Activated CD4-positive, alpha-beta T cell treated with anti-CD3 and anti-CD28 coated beads for 36 hours (primary cell): ENCODE measurements at regions not wholly inside any gene's neighbourhood (a gene's known extent, or its start where the extent isn't known, plus 50 kb on each side); places are given as distances from the start of the nearest gene placed in this dataset.

Experiments
- ATAC-seq: fragments of 200-7000 bp; cut with Tn5 transposase; one replicate; pipeline ENCODE4 v1.10.0; 2021; ENCODE audit warnings: mild to moderate bottlenecking, moderate library complexity
- CTCF ChIA-PET: fragments of 350-600 bp; sonication (Branson Sonifier 250); formaldehyde crosslinking; loops from one replicate; lab custom pipeline; 2021; ENCODE audit warnings: antibody characterized with exemption; lab: Charles Lee
- POLR2A ChIA-PET: fragments of 350-600 bp; sonication (Branson Sonifier 250); formaldehyde crosslinking; loops from one replicate; lab custom pipeline; 2021; ENCODE audit warnings: antibody characterized with exemption, inconsistent platforms; lab: Charles Lee
- DNase-seq: peaks from one replicate; pipeline ENCODE4 v3.0.0-alpha.2; 2020
- H3K27ac Mint-ChIP-seq: one replicate; pipeline ENCODE4 v1.8.0; 2021; ENCODE audit warnings: mixed read lengths
- H3K27me3 Mint-ChIP-seq: one replicate; pipeline ENCODE4 v1.8.0; 2021; ENCODE audit warnings: mixed read lengths
- H3K36me3 Mint-ChIP-seq: one replicate; pipeline ENCODE4 v1.8.0; 2021; ENCODE audit warnings: low read depth, mixed read lengths
- H3K4me1 Mint-ChIP-seq: one replicate; pipeline ENCODE4 v1.8.0; 2021; ENCODE audit warnings: mixed read lengths
- H3K4me3 Mint-ChIP-seq: one replicate; pipeline ENCODE4 v1.8.0; 2021; ENCODE audit warnings: mild to moderate bottlenecking, moderate library complexity, mixed read lengths
- H3K9me3 Mint-ChIP-seq: one replicate; pipeline ENCODE4 v1.8.0; 2021; ENCODE audit warnings: low read depth, mixed read lengths
- intact Hi-C, 2 experiments: fragments of 100-400 bp; cut with DNase I in 1 of 2; cut with micrococcal nuclease in 1 of 2; formaldehyde crosslinking; loops; one replicate each; pipeline versions ENCODE4 v1.14.2 to v1.15.1; 2022 to 2024; cut with DNase I, micrococcal nuclease

DNA sequence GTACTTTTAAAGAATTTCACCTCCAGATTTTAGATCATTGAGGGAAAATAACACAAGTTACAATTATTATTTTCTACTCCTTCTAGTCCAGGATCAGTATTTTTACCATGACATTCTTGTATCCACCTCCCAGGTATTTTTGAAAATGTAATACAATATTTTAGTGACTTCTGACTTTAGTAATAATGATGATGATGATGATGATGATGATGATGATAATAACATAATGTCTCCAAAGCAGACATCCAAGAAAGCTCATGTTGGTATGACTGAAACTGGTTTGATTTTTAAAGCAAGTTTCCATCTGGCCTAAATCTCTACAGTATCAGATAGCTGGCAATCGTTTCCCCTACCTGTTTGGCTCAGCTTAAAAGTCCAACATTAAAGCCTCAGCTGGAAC is 140.0 kb upstream of the GULP1 start:
- H3K27ac Mint-ChIP-seq = no peak overlapping the region
- H3K9me3 Mint-ChIP-seq = no peaks in the 10 kb centered on the region
- POLR2A ChIA-PET = no interaction called here

DNA sequence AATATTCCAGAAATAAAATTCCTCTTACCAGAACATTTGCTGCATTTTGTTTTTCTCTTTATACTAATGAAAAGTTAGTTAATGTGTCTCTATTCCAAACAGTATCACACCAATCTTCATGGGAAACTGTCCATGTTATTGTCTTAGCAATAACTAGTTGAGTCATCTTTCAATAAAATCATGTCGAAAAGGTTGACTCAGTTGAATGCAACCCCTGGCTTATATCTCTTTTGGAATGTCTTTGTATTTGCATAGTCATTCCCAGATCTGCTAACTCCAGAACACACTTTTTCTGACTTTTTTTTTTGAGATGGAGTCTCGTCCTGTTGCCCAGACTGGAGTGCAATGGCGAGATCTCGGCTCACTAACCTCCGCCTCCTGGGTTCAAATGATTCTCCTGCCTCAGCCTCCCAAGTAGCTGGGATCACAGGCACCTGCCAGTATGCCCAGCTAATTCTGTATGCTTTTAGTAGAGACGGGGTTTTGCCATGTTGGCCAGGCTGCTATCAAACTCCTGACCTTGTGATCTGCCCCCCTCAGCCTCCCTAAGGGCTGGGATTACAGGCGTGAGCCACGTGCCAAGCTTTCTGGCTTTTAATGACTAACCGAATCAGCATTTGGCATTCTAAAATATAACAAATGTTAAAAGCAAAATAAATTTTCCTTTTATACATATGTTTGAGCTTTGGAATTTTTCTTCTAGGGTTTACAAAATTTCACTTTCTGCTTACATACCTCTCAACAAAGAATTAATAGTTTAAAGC is 133.2 kb upstream of the GULP1 start:
- ChIA-PET POLR2A (no interaction called here), CTCF (interaction anchor here (0.6 kb wide), 1 partner anchor 422 kb away, joined by 3 read pairs; no protein-coding TSS in a partner anchor)
- Mint-ChIP-seq H3K27ac (no peak overlapping the region), H3K4me3 (no peak overlapping the region), H3K36me3 (no peaks in the 10 kb centered on the region), H3K4me1 (no peaks in the 10 kb centered on the region), H3K27me3 (no peaks in the 10 kb centered on the region), H3K9me3 (no peaks in the 10 kb centered on the region)
- ATAC-seq (no peak), DNase-seq (no peak)
- intact Hi-C loops = no loop called here

More for the DNA sequence above, 140.0 kb upstream of the GULP1 start:
- no peak overlapping the region for H3K4me3 Mint-ChIP-seq
- ATAC-seq (no peak), DNase-seq (no peak)
- intact Hi-C loops = no loop called here
- CTCF ChIA-PET = interaction anchor here (0.6 to 1.3 kb wide), 3 partner anchors 10 to 62 kb away, joined by 3 read pairs; no protein-coding TSS in a partner anchor
- H3K4me1 Mint-ChIP-seq = no peaks in the 10 kb centered on the region
- H3K36me3 Mint-ChIP-seq = no peaks in the 10 kb centered on the region
- H3K27me3 Mint-ChIP-seq = no peaks in the 10 kb centered on the region

DNA sequence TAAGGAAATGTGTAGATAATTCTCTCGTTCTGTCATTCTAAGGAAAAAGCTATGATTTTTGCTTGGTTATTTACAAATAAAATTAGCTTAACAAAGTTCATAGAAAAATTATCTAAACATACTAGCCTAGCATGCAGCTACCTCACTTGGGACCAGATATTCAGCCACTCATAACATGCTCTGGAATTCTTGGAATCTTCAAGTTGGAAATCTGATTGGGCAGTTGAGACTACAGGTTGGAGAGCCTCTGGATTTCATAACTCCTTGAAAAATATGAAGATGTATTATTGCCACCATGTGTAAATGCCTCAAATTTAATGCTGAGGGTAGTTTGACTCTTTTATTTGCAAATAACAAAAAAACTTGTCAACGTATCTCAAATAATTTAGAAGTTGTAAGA is 132.2 kb upstream of the GULP1 start:
- Mint-ChIP-seq H3K4me3 (no peak overlapping the region), H3K4me1 (no peaks in the 10 kb centered on the region), H3K36me3 (no peaks in the 10 kb centered on the region)

DNA sequence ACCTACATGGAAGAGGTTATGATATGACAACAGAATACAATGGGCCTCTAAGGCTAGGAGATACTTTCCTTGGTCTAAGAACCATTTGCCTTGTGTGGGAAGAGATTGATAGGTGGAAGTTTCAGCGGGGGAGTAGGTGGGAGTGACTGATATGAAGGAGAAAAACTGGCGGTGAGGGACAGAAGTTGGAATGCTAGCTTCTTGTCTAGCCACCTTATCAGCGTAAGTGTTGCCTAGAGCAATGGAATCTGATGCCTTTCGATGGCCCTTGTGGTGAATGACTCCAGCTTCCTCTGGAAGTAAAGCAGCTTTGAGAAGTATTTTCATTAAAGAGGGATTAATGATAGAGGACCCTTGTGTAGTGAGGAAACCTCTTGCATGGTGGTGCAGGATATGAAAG is 121.3 kb upstream of the GULP1 start:
- H3K4me3 Mint-ChIP-seq = no peak overlapping the region
- no peaks in the 10 kb centered on the region for H3K36me3 Mint-ChIP-seq
- POLR2A ChIA-PET = no interaction called here
- CTCF ChIA-PET = no interaction called here
- no peak for DNase-seq
- intact Hi-C loops = no loop called here
- ATAC-seq = no peak
- peaks cover 2% of the 10 kb centered on the region for H3K9me3 Mint-ChIP-seq
- H3K4me1 Mint-ChIP-seq = no peaks in the 10 kb centered on the region
- no peaks in the 10 kb centered on the region for H3K27me3 Mint-ChIP-seq
- no peak overlapping the region for H3K27ac Mint-ChIP-seq

More for the DNA sequence above, 132.2 kb upstream of the GULP1 start:
- no peaks in the 10 kb centered on the region for H3K27me3 Mint-ChIP-seq
- CTCF ChIA-PET = no interaction called here
- DNase-seq = no peak
- no peak for ATAC-seq
- POLR2A ChIA-PET = no interaction called here
- no peak overlapping the region for H3K27ac Mint-ChIP-seq
- H3K9me3 Mint-ChIP-seq = no peaks in the 10 kb centered on the region
- intact Hi-C loops = no loop called here

DNA sequence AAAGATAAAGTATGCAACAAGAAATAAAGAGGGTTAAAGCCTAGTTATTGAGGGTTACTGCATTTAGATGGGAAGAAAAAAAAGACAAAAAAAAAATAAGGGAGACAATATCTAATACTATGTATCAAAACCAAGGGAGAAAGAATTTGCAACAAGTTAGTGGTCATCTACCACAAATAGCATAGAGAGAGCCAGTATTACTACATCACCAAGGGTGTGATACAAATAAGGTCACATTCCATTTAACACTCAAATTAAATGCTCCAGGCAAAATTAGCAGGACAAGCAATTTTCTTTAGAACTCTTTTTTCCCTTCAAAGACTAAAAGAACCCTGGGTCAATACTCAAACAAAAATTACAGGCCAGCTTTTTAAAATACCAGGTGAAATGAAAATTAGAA is 115.1 kb upstream of the GULP1 start:
- DNase-seq (no peak), ATAC-seq (no peak)
- no peaks in the 10 kb centered on the region for H3K27me3 Mint-ChIP-seq
- no peak overlapping the region for H3K27ac Mint-ChIP-seq
- no peaks in the 10 kb centered on the region for H3K36me3 Mint-ChIP-seq
- ChIA-PET CTCF (no interaction called here), POLR2A (no interaction called here)
- H3K4me1 Mint-ChIP-seq = peaks cover 4% of the 10 kb centered on the region
- no peaks in the 10 kb centered on the region for H3K9me3 Mint-ChIP-seq
- intact Hi-C loops = no loop called here
- H3K4me3 Mint-ChIP-seq = no peak overlapping the region

DNA sequence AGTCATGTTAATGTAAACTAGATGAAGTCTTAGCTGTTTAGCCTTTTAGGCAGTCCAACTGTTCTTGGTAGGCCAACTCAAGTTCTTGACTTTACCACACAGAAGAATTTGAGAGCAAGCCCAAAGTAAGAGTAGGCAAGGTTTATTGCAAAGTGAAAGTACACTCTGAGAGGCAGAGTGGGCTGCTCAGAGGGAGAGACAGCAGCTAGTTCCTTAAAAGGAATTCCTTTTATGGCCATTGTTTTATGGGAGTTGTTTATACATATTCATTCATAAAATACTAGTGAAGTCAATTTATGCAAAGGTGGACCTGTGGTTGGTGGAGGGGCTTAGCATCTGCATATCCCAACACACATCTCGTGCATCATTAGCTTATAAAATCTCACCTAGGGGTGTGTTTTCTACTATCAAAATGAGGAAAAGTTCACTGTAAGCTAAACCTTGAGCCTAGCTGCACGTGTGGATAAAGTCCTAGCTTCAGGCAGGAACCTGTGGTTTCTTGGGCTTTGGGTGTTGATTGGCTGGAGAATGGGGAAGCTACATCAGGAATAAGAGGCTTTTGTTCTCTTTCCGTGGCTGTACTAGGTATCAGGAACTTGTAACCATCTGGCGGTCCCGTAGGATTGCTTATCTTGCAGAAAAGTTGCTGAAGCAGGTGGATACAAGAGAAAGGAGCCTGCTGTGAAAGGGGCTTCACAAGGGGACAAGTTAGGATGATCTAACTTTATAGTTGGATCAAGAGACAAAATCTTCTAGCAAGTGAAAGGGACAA is 110.4 kb upstream of the GULP1 start:
- ChIA-PET CTCF (no interaction called here), POLR2A (no interaction called here)
- intact Hi-C loops = no loop called here
- peaks cover 4% of the 10 kb centered on the region for H3K4me1 Mint-ChIP-seq
- ATAC-seq = no peak
- H3K27me3 Mint-ChIP-seq = peaks cover 2% of the 10 kb centered on the region
- no peak overlapping the region for H3K27ac Mint-ChIP-seq
- H3K4me3 Mint-ChIP-seq = no peak overlapping the region
- H3K9me3 Mint-ChIP-seq = no peaks in the 10 kb centered on the region
- H3K36me3 Mint-ChIP-seq = no peaks in the 10 kb centered on the region
- no peak for DNase-seq

DNA sequence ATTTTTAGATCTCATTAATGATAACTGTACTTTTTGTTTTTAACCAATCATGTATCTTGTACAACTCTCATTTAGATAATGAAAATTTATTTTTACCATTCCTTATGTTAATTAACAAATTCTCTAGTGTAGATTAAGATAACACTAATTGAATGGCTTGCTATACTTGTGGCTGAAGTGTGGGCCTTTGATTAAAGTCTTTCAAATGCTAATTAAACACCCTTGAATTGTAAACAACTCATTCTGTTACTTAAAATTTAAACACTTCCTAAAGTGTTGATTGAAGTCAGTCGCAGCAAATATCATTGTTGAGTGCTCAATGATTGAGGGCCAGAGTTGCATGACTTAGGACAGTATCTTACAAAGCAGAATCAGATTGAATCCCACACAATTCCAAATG is 109.8 kb upstream of the GULP1 start:
- H3K27ac Mint-ChIP-seq = no peak overlapping the region
- peaks cover 4% of the 10 kb centered on the region for H3K4me1 Mint-ChIP-seq
- no peak for DNase-seq
- peaks cover 2% of the 10 kb centered on the region for H3K27me3 Mint-ChIP-seq
- H3K36me3 Mint-ChIP-seq = no peaks in the 10 kb centered on the region
- H3K4me3 Mint-ChIP-seq = no peak overlapping the region
- no peak for ATAC-seq
- no peaks in the 10 kb centered on the region for H3K9me3 Mint-ChIP-seq
- ChIA-PET POLR2A (no interaction called here), CTCF (interaction anchor here (0.5 kb wide), 1 partner anchor 286 kb away, joined by 3 read pairs; no protein-coding TSS in a partner anchor)
- intact Hi-C loops = no loop called here

DNA sequence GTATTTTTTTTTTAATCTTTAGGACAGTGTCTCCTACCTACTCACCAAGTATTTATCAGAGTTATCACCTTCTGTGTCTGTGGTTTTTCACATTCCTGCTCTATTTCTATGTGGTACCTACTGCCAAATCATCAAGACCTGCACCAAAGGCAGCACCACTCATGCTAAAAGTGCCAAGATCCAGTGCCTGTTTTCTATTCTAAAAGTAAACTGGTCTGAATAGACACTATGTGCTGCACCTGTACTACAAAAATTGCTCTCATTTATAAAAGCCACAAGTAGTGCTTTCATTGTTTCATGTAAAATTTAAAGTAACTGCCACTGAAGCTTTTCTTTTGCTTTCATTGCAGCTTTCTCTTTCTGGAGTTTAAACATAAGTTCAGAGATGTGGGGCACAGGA is 103.9 kb upstream of the GULP1 start:
- Mint-ChIP-seq H3K9me3 (no peaks in the 10 kb centered on the region), H3K27me3 (peaks cover 3% of the 10 kb centered on the region), H3K4me3 (no peak overlapping the region), H3K27ac (no peak overlapping the region), H3K36me3 (no peaks in the 10 kb centered on the region), H3K4me1 (no peaks in the 10 kb centered on the region)
- ChIA-PET POLR2A (no interaction called here), CTCF (interaction anchor here (0.8 kb wide), 1 partner anchor 10 kb away, joined by 3 read pairs; no protein-coding TSS in a partner anchor)
- intact Hi-C loops = no loop called here
- ATAC-seq (no peak), DNase-seq (no peak)

DNA sequence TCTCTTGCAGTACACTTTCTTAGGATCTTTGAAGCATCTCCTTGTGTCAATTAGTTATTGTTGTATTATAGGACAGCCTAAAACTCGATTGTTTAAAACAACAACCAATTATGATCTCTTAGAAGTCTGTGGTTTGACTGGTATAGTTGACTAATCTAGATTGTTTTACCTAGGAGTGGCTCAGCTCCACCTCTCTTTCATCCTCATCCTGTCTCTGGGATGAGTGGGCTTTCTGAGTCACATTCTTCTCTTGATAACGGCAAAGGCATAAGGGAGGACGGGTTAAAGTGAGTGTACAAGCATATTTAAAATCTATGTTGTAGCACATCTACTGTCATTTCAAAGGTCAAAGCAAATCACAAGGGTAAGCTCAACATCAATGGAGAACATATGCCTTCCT is 102.3 kb upstream of the GULP1 start:
- no peaks in the 10 kb centered on the region for H3K36me3 Mint-ChIP-seq
- ChIA-PET POLR2A (no interaction called here), CTCF (no interaction called here)
- intact Hi-C loops = no loop called here
- DNase-seq (no peak), ATAC-seq (peak; percentile 51)
- peaks cover 1% of the 10 kb centered on the region for H3K9me3 Mint-ChIP-seq
- no peak overlapping the region for H3K27ac Mint-ChIP-seq
- peaks cover 2% of the 10 kb centered on the region for H3K27me3 Mint-ChIP-seq
- no peaks in the 10 kb centered on the region for H3K4me1 Mint-ChIP-seq
- H3K4me3 Mint-ChIP-seq = no peak overlapping the region

DNA sequence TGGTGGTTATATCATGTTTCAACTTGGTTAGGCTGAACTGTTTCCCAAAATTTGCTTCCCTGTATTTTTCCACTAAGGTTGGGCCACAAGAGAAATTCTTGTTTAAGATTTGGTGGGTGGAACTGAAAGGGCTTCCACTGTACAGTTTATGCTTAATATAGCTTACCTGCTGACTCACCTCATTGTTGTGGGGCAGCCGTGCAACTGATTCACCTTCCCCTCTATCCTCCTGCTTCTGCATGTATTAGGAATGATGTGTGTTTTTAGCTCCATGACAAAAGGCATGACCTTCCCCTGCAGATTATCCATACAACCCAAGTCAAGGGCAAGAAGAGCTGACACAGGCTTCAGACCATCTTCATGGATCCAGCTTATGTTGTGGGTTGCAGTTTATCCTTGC is 98.4 kb upstream of the GULP1 start:
- ATAC-seq (no peak), DNase-seq (no peak)
- H3K27me3 Mint-ChIP-seq = peaks cover under 1% of the 10 kb centered on the region
- no peaks in the 10 kb centered on the region for H3K36me3 Mint-ChIP-seq
- intact Hi-C loops = no loop called here
- CTCF ChIA-PET = no interaction called here
- no peaks in the 10 kb centered on the region for H3K4me1 Mint-ChIP-seq
- peaks cover 1% of the 10 kb centered on the region for H3K9me3 Mint-ChIP-seq
- H3K27ac Mint-ChIP-seq = no peak overlapping the region
- no peak overlapping the region for H3K4me3 Mint-ChIP-seq
- POLR2A ChIA-PET = no interaction called here

DNA sequence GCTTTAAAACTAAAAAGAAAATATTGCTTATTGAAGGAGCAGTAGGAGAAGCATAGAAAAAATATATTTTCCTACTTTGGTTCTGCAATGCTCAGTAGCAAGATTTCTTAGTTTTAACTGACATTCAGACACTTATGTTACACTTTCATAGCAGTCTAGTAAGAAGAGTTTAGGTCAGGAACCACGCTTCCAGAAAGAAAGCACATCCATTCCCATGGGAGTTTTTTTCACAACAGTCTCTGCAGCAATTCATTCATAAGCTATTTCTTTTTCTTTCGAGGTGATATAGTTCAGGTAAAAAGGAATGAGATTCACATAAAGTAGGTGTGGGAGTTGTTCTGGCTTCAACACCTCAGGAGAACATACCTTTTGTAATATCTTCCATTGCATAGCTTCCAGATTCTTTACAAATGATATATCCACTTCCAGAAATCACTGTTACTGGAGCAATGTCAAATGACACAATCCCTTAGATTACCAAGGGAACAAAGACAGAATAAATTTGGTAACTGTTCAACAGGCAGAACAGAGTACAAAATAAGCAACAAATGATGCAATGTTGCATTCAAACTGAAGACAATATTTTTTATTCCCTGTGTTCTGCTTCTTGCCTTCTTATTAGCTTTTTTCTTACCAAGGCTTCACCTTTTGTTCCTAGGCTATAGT is 95.2 kb upstream of the GULP1 start:
- ATAC-seq (no peak), DNase-seq (no peak)
- no peaks in the 10 kb centered on the region for H3K4me1 Mint-ChIP-seq
- no peak overlapping the region for H3K4me3 Mint-ChIP-seq
- H3K36me3 Mint-ChIP-seq = no peaks in the 10 kb centered on the region
- no peaks in the 10 kb centered on the region for H3K27me3 Mint-ChIP-seq
- POLR2A ChIA-PET = no interaction called here
- peaks cover 1% of the 10 kb centered on the region for H3K9me3 Mint-ChIP-seq
- CTCF ChIA-PET = interaction anchor here (0.8 kb wide), 1 partner anchor 8 kb away, joined by 3 read pairs; no protein-coding TSS in a partner anchor
- intact Hi-C loops = no loop called here
- no peak overlapping the region for H3K27ac Mint-ChIP-seq
